IgD-negative memory B cell (primary cell): ENCODE measurements at regions not wholly inside any gene's neighbourhood (a gene's known extent, or its start where the extent isn't known, plus 50 kb on each side); places are given as distances from the start of the nearest gene placed in this dataset.

Experiments
- H3K27ac Mint-ChIP-seq, 3 donors: one replicate each; pipeline ENCODE4 v1.8.0; 2020 to 2022; ENCODE audit warnings: mild to moderate bottlenecking in 3 of 3, mixed read lengths in 3 of 3, moderate library complexity in 1 of 3
- H3K27me3 Mint-ChIP-seq: one replicate; pipeline ENCODE4 v1.8.0; 2021; ENCODE audit warnings: mixed read lengths
- H3K36me3 Mint-ChIP-seq: one replicate; pipeline ENCODE4 v1.8.0; 2020; ENCODE audit warnings: mild to moderate bottlenecking, mixed read lengths
- H3K4me1 Mint-ChIP-seq, 3 donors: one replicate each; pipeline ENCODE4 v1.8.0; 2020 to 2022; ENCODE audit warnings: mixed read lengths in 3 of 3, mild to moderate bottlenecking in 1 of 3
- H3K4me3 Mint-ChIP-seq, 4 donors: one replicate each; pipeline ENCODE4 v1.8.0; 2020 to 2022; ENCODE audit warnings: mild to moderate bottlenecking in 4 of 4, mixed read lengths in 4 of 4, moderate library complexity in 3 of 4
- H3K9me3 Mint-ChIP-seq, 3 donors: one replicate each; pipeline ENCODE4 v1.8.0; 2020 to 2021; ENCODE audit warnings: mixed read lengths in 3 of 3, mild to moderate bottlenecking in 1 of 3

DNA sequence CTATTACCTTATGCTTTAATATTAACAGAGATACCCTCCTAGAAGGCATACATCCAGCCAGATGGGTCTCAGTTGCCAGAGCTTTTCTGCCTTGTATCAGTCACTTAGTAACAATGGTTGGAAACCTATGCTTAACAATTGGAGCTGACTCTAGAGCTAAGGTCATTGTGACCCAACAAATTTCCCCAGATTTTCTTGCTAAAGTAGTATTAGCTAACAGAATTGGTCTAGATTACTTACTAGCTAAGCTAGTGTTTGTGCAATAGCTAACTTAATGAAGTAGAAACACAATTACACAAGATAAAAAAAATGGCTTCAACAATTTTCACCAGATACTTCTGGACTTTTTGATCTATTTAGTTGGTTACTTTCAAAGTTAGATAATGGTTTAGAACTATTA lies 236.9 kb downstream of the NSUN3 start:
- no peaks in the 10 kb centered on the region for H3K36me3 Mint-ChIP-seq
- H3K4me1 Mint-ChIP-seq = no peaks in the 10 kb centered on the region
- H3K4me3 Mint-ChIP-seq = no peak overlapping the region
- peaks cover 0 to 5% (median 2%) of the 10 kb centered on the region in 3 donors for H3K9me3 Mint-ChIP-seq
- H3K27ac Mint-ChIP-seq = no peak overlapping the region
- no peaks in the 10 kb centered on the region for H3K27me3 Mint-ChIP-seq

DNA sequence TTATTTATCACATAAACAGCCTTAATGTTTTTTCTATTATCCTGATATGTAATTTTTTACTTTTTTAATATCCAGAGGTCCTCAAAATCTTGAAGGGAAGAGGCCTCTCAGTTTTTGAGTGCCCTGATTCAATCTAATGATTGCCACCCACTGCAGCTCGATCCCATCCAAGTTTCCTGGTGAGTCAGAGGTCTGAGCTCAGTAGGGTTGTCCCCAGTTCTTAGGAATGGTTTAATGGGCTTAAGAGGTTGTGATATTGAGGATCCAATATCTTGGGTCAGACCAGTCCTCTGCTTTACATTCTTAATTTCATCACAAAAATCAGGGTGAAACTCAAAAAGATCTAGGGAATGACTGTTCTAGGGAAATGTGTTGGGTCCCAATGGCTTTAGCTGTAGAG lies 238.5 kb downstream of the NSUN3 start:
- Mint-ChIP-seq H3K4me3 (no peak overlapping the region), H3K27ac (no peak overlapping the region), H3K36me3 (no peaks in the 10 kb centered on the region), H3K27me3 (no peaks in the 10 kb centered on the region), H3K9me3 (peaks cover 0 to 3% (median under 1%) of the 10 kb centered on the region in 3 donors), H3K4me1 (no peaks in the 10 kb centered on the region)

DNA sequence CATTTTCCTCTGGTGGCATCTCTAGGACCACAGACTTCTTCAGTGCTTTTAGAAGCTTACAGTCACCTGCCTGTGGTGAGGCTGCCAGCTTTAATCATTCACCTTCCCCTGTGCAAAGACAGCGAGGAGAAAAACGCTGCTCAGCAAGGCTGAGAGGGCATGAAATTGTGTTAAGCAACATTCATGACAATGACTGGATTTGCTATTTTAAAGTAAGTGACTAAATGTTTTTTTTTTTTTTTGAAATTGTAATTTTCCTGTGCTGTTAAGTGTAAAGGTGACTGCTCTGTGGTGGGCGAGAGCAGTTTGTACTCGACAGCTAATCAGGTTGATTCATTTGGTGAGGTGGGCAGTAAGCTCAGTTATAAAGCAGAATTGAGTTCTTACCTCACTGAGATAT lies 240.4 kb downstream of the NSUN3 start:
- H3K4me1 Mint-ChIP-seq = no peaks in the 10 kb centered on the region
- peaks cover 0 to 3% (median 0%) of the 10 kb centered on the region in 3 donors for H3K9me3 Mint-ChIP-seq
- H3K36me3 Mint-ChIP-seq = no peaks in the 10 kb centered on the region
- no peak overlapping the region for H3K27ac Mint-ChIP-seq
- no peaks in the 10 kb centered on the region for H3K27me3 Mint-ChIP-seq
- H3K4me3 Mint-ChIP-seq = no peak overlapping the region

DNA sequence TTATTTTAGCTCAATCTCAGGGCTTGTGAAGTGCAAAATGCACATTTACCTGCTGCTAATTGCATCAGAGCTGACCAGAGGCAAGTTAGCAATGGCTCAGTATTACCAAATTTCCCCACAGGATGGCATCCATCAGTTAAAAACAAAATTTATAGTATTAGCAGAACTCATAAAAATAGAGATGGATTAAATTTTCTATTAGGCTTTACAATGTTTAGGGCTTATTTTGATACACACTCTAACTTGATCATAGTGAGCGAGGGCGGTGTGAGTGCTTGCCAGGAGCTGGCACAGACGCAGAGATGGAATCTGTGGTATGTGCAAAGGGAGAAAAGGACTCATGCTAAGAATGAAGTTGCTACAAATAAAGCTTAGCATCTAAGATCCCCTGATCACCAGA lies 241.0 kb downstream of the NSUN3 start:
- H3K27ac Mint-ChIP-seq = no peak overlapping the region
- no peaks in the 10 kb centered on the region for H3K27me3 Mint-ChIP-seq
- no peaks in the 10 kb centered on the region for H3K36me3 Mint-ChIP-seq
- no peak overlapping the region for H3K4me3 Mint-ChIP-seq
- peaks cover 0 to 3% (median 0%) of the 10 kb centered on the region in 3 donors for H3K9me3 Mint-ChIP-seq
- no peaks in the 10 kb centered on the region for H3K4me1 Mint-ChIP-seq

DNA sequence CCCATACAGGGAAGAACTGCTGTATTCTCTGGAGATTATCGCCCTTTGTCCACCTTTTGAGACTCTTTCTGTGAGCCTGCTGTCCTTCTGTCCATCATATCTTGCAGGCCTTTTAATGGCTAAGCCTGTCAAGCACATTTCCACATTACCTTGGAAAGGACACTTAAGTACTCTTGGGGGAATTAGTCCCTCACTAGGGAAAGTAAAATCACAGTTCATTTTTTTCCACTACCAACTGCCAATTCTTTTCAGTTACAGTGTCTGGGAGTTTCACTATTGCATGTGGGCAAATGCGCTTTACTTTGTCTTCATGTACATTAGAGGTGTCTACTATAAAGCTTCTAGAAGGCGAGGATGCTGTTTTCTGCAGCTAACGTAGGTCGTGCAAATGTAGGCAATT lies 242.1 kb downstream of the NSUN3 start:
- no peaks in the 10 kb centered on the region for H3K4me1 Mint-ChIP-seq
- H3K27me3 Mint-ChIP-seq = no peaks in the 10 kb centered on the region
- H3K4me3 Mint-ChIP-seq = no peak overlapping the region
- peaks cover 0 to 3% (median 0%) of the 10 kb centered on the region in 3 donors for H3K9me3 Mint-ChIP-seq
- H3K36me3 Mint-ChIP-seq = no peaks in the 10 kb centered on the region
- no peak overlapping the region for H3K27ac Mint-ChIP-seq

DNA sequence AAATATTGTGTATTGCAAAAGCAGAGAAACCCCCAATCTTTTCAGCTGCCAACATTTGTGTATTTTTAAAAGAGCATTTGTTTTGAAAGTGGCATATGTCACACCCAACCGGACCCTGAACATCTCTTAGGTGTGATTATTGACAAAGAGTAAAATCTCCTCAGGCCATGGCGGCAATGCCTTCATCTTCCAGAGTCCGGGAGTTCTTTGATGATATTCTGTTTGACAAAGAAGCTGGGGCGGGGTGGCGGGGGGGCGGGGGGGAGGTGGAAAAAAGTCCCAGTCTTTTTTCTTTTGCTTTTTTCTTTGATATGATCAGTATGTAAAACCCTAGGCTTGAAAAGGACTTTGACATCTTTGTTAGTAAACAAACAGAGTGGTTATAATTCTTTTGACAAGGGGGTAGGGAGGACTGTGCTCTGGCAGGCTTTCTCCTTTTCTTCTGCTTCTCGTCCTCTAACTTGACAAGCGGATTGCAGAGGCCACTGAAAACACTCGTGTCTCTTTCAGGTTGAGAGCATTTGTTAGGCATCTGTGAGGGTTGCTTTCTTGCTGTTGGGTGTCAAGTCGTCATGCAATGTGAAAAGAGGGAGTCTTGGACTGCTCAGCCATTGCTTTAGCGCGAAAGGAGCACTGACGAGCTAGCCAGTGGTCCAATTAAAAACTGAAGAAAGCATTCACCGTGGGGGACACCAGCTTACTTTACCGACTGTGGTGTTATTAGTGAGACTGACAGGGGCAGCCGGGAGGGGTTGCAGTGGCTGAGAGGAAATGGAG lies 243.2 kb downstream of the NSUN3 start:
- no peaks in the 10 kb centered on the region for H3K4me1 Mint-ChIP-seq
- no peak overlapping the region for H3K4me3 Mint-ChIP-seq
- no peaks in the 10 kb centered on the region for H3K27me3 Mint-ChIP-seq
- H3K36me3 Mint-ChIP-seq = no peaks in the 10 kb centered on the region
- peaks cover 0 to 3% (median 0%) of the 10 kb centered on the region in 3 donors for H3K9me3 Mint-ChIP-seq
- H3K27ac Mint-ChIP-seq = no peak overlapping the region

DNA sequence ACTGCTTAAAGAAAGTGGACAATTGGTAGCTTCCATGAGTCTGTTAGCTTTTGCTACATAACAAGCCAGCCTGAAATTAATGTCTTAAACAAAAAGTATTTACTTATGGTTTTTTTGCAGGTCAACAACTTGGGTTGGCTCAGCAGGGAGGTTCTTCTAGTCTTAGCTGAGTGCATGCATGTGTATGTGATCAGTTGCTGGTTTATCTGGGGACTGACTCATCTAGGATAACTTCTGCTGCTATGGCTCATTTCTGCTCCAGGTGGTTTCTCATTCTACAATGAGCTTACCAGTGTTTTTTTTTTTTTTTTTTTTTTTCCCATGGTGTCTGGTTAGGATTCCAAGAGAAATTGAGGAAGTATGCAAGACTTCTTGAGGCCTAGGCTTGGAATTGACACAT lies 244.7 kb downstream of the NSUN3 start:
- Mint-ChIP-seq H3K27me3 (no peaks in the 10 kb centered on the region), H3K4me1 (no peaks in the 10 kb centered on the region), H3K9me3 (peaks cover 0 to 3% (median 0%) of the 10 kb centered on the region in 3 donors), H3K27ac (no peak overlapping the region), H3K4me3 (no peak overlapping the region), H3K36me3 (no peaks in the 10 kb centered on the region)

DNA sequence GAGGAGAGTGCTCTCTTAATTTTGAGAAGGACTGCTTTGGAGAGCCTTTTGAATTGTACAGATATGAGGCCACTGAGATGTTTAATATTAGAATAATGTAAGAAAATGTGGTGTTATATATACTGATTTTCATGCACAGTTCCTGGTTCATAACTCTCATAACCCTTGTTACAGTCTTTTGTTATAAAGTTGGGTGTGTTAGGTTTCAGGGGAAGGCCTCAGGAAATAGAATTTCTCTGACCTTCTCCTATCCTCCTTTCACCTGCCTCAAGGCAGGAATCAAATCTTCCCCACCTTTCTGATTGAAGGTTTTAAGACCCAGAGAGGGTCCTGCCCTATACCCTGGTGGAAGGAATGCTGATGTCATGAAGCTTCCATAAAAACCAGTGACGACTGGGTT lies 245.9 kb downstream of the NSUN3 start:
- Mint-ChIP-seq H3K4me1 (no peaks in the 10 kb centered on the region), H3K27me3 (no peaks in the 10 kb centered on the region), H3K36me3 (no peaks in the 10 kb centered on the region), H3K4me3 (no peak overlapping the region), H3K27ac (no peak overlapping the region), H3K9me3 (peaks cover 0 to 3% (median 0%) of the 10 kb centered on the region in 3 donors)

DNA sequence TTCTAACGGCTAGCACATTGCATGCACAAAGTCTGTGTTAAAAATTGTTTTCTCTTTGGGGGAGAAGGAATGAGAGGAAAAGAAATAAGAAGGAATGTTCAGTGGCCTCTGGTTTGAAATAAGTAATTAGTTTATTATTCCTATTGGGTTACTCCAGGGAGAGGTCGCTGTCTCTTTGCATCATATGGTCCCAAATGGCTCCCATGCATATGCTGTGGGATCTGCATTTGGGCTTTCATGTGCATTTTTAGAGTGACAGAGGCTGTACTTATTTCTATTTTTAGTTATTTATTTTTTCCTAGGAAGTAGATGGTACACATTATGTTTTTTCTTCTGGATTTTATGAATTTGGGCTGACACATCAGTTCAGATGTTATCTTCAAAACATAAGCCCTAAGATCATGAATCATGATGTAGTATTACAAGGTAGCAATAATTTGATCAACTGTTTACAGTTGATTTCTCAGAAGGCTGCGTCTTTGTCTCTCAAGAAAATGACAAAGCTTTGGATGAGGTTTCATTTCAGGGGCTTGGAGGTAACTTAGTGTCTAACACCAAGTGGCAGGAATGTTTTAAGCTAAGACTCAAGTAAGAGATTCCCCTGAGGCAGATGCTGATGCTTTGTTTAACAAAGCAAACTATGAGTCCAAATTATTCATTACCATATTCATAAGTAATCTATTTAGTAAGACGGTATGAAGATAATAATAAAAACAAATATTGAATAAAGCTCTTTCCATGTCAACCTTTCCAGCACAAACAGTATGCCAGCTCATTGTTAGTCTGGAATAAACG lies 247.7 kb downstream of the NSUN3 start:
- H3K9me3 Mint-ChIP-seq = peaks cover 0 to 3% (median 0%) of the 10 kb centered on the region in 3 donors
- H3K36me3 Mint-ChIP-seq = no peaks in the 10 kb centered on the region
- no peak overlapping the region for H3K4me3 Mint-ChIP-seq
- H3K4me1 Mint-ChIP-seq = no peaks in the 10 kb centered on the region
- H3K27me3 Mint-ChIP-seq = no peaks in the 10 kb centered on the region
- H3K27ac Mint-ChIP-seq = no peak overlapping the region

DNA sequence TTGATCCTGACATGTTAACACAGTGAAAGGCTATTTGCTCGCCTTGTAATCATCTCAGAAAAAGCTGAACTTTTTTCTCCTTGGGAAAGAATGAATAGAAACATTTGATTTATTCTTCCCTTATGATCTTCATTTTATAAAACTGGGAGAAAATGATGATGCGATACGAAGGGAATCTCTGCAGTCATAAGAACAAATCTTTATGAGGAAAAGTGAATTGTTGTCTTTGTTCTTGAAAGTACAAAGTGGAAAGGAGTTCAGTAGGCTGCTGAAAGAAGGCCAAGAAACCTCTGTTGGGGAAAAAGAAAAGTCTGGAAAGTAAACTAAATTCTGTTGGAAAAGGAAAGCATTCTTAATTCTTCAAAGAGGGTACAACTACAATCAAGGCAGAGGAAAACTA lies 248.8 kb downstream of the NSUN3 start:
- Mint-ChIP-seq H3K27ac (no peak overlapping the region), H3K36me3 (no peaks in the 10 kb centered on the region), H3K4me3 (no peak overlapping the region), H3K9me3 (peaks cover 0 to 3% (median 0%) of the 10 kb centered on the region in 3 donors), H3K27me3 (no peaks in the 10 kb centered on the region), H3K4me1 (no peaks in the 10 kb centered on the region)

DNA sequence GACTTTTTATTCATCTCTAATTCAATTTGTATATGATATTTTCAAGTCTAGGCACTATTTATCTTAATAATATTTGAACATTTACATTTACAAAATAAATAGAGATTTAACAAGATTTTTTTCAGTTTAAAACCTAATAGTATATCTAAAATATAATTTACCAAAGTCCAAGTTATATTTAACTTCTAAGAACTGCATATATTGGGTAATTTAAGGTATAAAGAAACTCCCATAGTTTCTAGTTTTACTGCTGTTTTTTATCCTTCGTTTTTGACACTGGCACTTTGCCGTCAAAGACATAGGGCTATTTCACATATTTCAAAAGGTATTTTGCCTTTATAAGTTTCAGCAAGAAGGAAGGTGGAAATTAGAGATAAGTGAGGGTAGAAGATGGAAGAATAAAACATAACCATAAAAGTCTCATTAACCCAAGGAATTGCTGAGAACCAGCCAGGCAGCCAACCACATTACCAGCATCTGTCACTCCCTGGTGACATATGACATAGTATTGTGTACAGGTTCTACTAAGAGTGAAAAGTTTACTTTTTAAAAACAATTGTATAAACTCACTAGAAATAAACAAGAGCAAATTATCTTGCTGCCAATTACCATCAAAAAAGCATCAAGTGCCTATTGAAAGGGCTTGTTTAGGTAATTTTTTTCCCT lies 251.5 kb downstream of the NSUN3 start:
- peaks cover 0 to 3% (median 3%) of the 10 kb centered on the region in 3 donors for H3K9me3 Mint-ChIP-seq
- no peak overlapping the region for H3K27ac Mint-ChIP-seq
- no peaks in the 10 kb centered on the region for H3K36me3 Mint-ChIP-seq
- no peak overlapping the region for H3K4me3 Mint-ChIP-seq
- no peaks in the 10 kb centered on the region for H3K4me1 Mint-ChIP-seq
- no peaks in the 10 kb centered on the region for H3K27me3 Mint-ChIP-seq

DNA sequence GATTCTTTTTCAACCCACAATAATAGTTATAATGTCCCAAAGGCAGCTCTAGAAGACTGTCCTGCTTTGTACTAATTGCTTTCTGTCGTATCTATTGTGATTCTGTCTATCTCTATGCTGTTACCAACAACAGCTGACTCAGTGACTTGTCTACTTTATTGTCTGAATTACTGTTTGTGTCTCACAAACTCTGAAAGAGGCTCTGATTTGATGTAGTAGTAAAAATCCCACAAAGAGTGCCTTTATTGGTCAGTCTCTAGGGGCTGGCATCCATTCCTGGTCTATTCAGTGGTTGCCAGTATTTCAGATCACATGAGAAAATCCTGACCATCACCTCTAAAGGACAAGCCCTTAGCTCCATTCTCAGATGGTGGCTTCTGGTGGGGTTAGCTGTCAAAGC lies 254.2 kb downstream of the NSUN3 start:
- Mint-ChIP-seq H3K9me3 (peaks cover 2 to 7% (median 3%) of the 10 kb centered on the region in 3 donors), H3K27me3 (no peaks in the 10 kb centered on the region), H3K27ac (no peak overlapping the region), H3K4me1 (no peaks in the 10 kb centered on the region), H3K36me3 (no peaks in the 10 kb centered on the region), H3K4me3 (no peak overlapping the region)

DNA sequence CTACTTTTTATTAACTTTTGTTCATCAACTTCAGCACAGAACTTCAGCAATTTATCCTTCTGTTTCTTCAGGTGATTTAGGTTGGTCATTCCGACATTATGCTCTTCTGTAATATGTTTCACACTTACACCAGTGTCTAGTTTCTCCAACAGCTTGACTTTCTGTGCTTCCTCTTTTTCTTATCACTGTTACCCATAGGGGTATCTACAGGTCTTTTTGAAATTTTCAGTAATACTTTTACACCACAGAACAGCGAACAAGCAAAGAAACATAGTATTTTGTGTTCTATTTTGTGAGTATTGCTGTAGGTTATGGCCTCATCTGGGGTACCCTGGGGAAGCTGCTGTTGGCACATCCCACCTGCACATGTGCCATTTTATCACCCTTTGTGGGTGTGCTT lies 260.7 kb downstream of the NSUN3 start:
- H3K4me1 Mint-ChIP-seq = no peaks in the 10 kb centered on the region
- no peak overlapping the region for H3K27ac Mint-ChIP-seq
- no peaks in the 10 kb centered on the region for H3K36me3 Mint-ChIP-seq
- H3K4me3 Mint-ChIP-seq = no peak overlapping the region
- peaks cover 2 to 21% (median 4%) of the 10 kb centered on the region in 3 donors for H3K9me3 Mint-ChIP-seq
- H3K27me3 Mint-ChIP-seq = no peaks in the 10 kb centered on the region

DNA sequence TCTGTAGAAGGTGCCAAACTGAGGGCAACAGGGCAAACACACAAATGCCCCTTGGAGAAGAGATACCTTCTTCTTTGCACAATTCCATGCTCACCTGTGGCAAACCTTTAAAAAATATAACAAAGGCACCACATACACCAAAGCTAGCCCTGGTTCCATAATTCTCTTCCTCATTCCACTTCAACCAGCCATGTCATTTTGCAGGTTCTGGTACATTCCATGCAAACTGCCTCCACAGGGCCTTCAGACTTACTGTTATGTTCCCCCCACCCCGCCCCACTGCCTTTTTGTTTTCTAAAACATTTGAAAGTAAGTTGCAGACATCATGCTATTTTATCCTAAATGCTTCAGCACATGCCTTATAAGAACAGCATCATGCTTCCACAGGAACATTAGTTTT lies 269.0 kb downstream of the NSUN3 start:
- Mint-ChIP-seq H3K36me3 (peaks cover 2% of the 10 kb centered on the region), H3K27me3 (no peaks in the 10 kb centered on the region), H3K4me3 (no peak overlapping the region), H3K4me1 (no peaks in the 10 kb centered on the region), H3K9me3 (peaks cover 0 to 6% (median 6%) of the 10 kb centered on the region in 3 donors), H3K27ac (no peak overlapping the region)

DNA sequence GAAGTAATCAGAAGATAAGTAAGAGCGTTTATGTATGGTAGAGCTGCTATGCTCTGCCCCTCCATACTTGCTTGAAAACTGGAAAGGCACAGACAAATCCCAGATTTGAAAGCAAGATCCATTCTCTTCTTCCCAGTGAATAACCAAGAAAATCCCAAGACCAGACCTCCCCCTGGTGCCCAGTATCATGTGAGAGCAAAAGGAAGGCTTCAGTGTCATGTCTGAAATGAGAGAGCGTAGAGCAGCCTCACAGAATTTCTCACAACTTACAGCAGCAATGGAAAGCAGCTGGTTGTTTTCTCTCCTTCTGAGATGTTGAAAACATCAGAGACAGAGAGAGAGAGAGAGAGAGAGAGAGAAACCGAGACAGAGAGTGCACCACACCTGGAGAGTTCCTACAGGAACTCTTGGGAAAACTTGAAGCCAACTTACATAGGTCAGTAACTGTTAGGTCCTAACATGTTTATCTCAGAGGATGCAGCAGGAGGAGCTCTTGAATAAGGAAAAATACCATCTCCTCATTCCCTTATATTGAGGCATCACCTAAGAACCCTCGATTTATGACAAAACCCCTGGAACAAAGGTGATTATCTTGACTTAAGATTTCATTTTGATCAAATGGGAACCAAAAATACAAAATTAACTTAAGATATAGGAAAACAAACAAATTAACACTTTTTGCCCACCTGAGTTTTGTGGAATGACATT lies 273.3 kb downstream of the NSUN3 start:
- H3K27ac Mint-ChIP-seq = no peak overlapping the region
- H3K9me3 Mint-ChIP-seq = peaks cover 0 to 6% (median 3%) of the 10 kb centered on the region in 3 donors
- H3K36me3 Mint-ChIP-seq = peaks cover 2% of the 10 kb centered on the region
- no peaks in the 10 kb centered on the region for H3K27me3 Mint-ChIP-seq
- H3K4me1 Mint-ChIP-seq = no peaks in the 10 kb centered on the region
- peak overlapping the region in 1 of 4 donors; percentile 58 for H3K4me3 Mint-ChIP-seq
